GM13977 (cell line): ENCODE measurements at regions not wholly inside any gene's neighbourhood (a gene's known extent, or its start where the extent isn't known, plus 50 kb on each side); places are given as distances from the start of the nearest gene placed in this dataset.

Experiments used
- DNase-seq: peaks from one replicate; pipeline ENCODE4 v3.0.0; 2012; ENCODE audit warnings: low spot score
- in situ Hi-C: fragments of 300-500 bp; cut with MboI; formaldehyde crosslinking; loops from one replicate; pipeline ENCODE4 v1.12.0; 2022; ENCODE audit warnings: low sequenced_read_pairs, low pct_unique_long_range_greater_than_20kb, mixed read lengths, inconsistent platforms; ENCODE audit not compliant: unreplicated experiment
- TF ChIP-seq, protein P1 (sequence below): IDR thresholded peaks from 2 replicates; pipeline ENCODE4 v1.5.1; 2012; ENCODE audit warnings: mild to moderate bottlenecking, control low read depth; ENCODE audit not compliant: insufficient read depth; ENCODE audit errors: extremely low read depth, missing control alignments

- TF ChIP-seq, protein P1, sequence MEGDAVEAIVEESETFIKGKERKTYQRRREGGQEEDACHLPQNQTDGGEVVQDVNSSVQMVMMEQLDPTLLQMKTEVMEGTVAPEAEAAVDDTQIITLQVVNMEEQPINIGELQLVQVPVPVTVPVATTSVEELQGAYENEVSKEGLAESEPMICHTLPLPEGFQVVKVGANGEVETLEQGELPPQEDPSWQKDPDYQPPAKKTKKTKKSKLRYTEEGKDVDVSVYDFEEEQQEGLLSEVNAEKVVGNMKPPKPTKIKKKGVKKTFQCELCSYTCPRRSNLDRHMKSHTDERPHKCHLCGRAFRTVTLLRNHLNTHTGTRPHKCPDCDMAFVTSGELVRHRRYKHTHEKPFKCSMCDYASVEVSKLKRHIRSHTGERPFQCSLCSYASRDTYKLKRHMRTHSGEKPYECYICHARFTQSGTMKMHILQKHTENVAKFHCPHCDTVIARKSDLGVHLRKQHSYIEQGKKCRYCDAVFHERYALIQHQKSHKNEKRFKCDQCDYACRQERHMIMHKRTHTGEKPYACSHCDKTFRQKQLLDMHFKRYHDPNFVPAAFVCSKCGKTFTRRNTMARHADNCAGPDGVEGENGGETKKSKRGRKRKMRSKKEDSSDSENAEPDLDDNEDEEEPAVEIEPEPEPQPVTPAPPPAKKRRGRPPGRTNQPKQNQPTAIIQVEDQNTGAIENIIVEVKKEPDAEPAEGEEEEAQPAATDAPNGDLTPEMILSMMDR, result no peak
- no peak for DNase-seq
- in situ Hi-C loops, result no loop called here
Observed at GRCh38 chr3:99348451-99348850, 289.9 kb upstream of the COL8A1 start.

DNA sequence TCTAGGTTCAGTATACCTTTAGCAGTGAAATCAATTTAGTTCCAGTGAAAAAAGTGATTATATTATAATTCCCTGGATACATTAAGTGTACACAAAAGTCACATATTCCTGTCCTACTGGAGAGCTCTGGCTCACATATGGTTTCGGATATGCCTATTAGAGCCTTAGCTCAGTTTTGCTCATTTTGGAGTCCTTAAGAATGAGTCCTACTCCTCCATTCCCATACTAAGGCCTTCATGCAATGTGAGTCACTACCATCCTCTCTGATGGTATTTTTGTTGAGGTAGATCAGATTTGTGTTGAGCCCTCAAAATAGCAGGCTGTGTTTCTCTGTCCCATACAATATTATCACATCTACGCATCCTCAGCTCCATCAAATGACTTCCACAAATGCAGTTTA lies 294.2 kb upstream of the COL8A1 start:
- in situ Hi-C loops, result no loop called here
- no peak for DNase-seq
- TF ChIP-seq, protein P1, result no peak

GRCh38 chr3:99342383-99342782 lies 296.0 kb upstream of the COL8A1 start:
- in situ Hi-C loops, result no loop called here
- DNase-seq, result no peak
- TF ChIP-seq, protein P1, result no peak

DNA sequence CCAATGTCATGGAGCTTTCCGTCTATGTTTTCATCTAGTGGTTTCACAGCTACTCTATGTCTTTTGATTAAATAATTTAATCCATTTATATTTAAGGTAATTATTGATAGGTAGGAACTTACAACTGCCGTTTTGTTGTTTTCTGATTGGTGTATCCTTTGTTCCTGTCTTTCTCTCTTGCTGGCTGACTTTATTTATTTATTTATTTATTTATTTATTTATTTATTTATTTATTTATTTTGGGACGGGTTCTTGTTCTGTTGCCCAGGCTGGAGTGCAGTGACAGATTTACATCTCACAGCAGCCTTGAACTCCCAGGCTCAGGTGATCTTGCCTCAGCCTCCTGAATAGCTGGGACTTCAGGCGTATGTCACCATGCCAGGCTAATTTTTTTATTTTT lies 299.2 kb upstream of the COL8A1 start:
- in situ Hi-C loops, result no loop called here
- TF ChIP-seq, protein P1, result no peak
- no peak for DNase-seq

DNA sequence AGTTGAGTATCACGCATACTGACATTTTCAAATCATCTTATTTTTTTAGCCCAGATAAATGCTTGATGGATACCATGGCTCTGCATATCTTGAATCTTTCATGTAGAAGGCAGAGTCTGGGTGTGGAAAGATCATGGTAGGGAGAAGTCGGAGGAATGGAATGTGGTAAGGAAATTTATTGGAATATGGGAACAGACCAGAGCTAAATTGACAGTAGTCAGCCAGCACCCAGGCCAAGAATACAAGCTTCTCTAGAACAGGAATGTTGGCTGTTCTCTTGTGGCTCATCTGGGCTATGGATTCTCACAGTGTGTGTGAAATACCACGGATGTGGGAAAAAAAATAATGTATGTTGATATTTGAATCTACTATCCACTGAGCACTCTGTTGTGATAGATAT lies 305.7 kb upstream of the COL8A1 start:
- TF ChIP-seq, protein P1, result no peak
- in situ Hi-C loops, result no loop called here
- no peak for DNase-seq

DNA sequence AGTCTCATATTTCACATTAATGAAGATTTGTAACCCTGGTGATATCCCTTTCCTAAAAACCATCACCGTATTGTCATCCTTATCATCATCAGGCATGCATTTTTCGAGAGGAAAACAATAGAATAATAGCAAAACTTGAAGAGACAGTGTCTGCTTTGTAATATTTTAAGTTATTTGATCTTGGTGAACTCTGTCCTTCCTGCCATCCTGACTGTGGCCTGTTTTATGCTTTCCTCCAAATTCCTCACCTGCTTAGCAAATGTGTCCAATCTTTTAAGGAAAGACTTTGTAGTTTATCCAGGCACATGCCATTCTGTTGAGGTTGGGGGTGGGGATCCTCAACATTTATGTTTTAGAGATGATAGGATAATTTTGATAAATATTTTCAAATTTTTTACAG lies 306.1 kb upstream of the COL8A1 start:
- DNase-seq, result no peak
- TF ChIP-seq, protein P1, result no peak
- in situ Hi-C loops, result no loop called here
